Mucosa of gallbladder (tissue), 1 donor: ENCODE measurements at regions not wholly inside any gene's neighbourhood (a gene's known extent, or its start where the extent isn't known, plus 50 kb on each side); places are given as distances from the start of the nearest gene placed in this dataset.

Experiments used
- DNase-seq: peaks from one replicate; pipeline ENCODE4 v3.0.0-alpha.2; 2020; ENCODE audit warnings: low spot score
- donor health status: DM: no; HTN: no; CAD: no.

DNA sequence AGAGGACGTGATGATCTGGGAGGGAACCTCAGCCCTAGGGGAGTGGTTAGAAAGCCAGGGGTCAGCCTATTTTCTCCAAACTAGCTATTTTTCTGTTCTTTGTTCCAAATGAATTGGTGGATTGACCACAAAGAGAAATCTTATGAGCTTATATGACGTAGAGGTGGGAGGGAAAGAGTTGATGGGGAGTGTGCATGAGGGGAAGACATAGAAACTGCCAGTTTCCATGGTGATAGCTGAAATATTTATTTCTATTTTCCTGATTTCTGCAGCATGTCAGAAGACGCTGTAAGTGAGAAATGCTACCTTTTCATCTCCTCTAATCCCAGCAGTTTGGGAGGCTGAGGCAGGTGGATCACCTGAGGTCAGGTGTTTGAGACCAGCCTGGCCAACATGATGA is 51.4 kb upstream of the CISTR start:
- no peak for DNase-seq

DNA sequence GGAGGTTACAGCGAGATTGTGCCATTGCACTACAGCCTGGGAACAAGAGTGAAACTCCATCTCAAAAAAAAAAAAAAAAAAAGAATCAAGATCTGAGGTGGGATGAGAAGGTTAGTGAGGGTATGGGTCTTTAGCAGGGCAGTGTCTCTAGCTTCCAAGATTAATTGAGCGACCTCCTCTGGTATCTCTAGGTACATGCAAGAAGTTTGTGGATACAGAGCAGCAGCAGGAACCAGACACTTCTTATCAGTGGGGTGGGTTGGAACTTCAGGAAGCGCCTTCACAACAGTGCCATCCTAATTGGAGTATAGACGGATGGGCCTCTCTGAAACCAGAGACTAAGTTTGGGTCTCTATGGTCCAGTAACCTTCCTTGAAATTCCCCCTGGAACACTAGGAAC is 51.9 kb upstream of the CISTR start:
- DNase-seq, result no peak

DNA sequence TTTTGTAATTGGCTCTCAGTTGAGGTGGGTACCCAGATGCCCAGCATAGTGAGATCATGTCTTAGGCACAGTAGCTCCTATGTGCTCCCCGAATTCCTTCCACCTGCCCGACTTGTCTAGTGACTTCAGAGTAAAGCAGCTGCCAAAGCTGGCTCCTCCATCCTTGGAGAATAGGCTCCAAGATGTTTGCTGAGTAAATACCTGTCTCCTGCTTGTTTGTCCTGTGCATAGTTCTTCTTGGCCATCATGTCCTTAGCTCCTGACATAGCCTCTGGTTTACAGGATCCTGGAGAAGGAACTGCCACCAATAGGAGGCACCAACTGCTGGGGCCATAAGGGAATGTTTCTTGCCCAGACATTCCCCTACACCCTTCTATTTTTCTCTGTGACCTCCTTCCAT is 52.6 kb upstream of the CISTR start:
- DNase-seq, result no peak

DNA sequence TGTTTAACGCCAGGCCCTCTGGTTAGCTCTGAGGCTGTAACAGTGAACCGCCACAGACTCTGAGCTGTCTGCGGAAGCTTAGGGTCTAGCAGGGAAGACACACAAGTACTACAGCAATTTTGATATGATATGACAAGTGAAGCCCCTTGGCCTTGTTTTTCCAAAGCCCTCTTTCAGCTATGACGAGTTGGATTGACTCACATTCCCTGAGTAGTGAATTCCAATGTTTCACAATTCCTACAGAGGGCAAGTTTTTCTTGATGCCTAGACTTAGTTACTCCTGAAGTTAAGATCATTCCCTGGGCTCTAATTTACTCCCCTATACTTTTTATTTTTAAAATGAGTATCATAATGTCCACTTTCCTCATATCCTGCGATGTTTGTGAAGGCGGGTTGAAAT is 53.3 kb upstream of the CISTR start:
- DNase-seq, result no peak

DNA sequence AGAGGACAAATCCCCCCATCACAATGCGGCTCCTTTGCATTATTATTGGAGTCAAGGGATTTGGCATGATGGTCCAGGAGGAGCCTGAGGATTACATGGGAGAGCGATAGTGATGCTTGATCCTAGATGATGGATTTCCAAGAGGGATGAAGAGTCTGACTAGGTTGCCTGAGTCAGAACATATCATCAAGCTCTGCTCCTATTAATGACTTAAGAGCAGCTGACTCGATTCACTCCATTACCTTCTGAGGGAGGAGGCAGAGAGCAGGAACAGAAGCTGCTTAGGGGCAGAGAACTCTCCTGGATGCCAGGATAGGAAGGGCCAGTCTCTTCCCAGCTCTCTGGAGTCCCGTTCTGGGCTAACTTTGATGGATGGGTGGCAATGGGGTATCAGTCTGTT is 54.0 kb upstream of the CISTR start:
- DNase-seq, result no peak

DNA sequence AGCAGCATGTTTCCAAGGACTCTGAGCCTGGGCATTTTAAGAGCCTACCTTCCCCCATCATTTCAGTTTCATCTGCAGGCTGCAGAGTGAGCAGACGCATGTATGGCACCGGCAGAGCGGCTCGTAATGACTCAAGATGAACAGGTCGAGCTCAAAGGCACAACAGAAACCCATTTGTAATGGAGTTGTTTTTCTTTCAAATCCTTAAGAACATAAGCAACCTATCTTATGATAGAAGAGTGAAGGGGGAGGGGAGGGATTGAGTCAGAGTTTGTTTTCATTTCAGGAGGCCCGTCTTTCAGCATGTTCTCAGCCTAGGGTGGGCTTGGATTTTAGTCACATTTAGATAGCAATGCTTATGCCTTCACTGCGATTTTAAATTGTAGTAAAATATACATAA is 54.9 kb upstream of the CISTR start:
- no peak for DNase-seq

DNA sequence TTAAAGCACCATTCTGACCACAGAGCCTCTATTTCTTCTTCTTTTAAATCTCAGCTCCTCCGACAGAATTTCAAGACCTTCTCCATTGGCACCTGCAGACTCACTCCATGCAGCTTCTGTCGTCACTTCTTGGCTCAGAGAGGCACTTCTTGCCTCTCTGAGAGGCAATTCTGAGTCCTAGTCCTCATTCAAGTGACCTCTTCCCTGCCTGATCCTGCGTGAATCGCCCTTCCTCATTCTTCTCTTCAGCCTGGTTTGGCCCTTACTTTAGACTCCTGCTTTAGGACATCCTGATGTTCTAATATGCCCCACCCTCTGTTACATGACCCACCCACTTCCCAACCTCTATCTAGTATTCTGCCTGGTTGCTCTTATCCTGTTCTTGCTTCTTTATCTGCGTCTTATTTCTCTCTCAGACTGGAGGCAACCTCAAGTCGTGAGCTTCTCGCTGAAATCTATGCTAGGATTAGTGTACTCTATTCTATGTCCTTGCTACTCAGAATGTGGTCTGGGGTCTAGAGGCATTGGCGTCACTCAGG is 55.6 kb upstream of the CISTR start:
- no peak for DNase-seq

DNA sequence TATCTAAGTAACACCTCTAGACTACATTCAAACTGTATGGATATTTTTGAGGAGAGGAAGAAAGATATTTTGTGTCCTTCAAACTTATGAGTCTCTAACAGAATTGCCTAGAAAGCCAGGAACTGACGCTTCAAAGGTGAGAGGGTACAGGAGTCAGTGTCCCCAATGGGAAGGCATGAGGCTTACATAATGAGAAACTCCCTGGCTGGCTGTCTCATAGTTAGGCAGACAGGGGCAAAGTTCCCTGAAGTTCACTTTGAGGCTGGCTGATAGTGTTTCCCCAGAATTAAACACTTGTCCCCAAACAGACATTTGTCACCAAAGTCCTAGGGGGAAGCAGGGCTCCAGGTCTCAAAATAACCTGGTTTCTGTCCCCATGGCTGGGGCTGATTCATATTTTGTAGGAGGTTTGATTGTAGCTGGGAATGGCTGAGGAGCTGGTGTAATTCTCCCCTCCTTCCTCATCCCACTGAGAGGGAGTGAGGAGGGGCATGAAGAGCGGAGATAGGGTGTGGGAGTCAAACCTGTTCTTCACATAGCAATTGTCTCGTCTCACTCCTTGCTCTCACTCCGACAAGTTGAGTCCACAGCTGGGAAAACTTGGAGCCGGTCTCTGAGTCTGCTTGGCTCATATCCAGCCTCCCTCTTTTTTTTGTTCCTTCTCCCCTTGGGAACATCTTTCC is 56.4 kb upstream of the CISTR start:
- DNase-seq, result no peak

DNA sequence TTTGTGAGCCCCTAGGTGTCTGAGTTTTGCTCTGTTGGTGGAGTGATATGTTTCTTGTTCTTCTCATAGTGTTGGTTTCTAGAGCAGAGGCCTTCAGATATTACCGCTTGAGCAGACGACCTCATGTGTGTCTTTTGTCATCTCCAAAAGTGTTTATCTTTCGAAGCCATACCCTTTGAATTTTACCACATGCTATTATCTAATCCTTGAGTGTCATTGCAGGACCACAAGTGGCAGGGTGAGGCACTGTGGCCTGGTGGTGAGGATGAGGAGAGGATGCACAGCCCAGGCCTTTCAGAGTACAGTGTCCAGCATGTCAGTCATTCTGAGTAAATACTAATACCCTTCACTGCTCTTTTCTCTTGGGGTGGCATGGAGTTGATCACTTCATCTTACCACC is 57.2 kb upstream of the CISTR start:
- no peak for DNase-seq

DNA sequence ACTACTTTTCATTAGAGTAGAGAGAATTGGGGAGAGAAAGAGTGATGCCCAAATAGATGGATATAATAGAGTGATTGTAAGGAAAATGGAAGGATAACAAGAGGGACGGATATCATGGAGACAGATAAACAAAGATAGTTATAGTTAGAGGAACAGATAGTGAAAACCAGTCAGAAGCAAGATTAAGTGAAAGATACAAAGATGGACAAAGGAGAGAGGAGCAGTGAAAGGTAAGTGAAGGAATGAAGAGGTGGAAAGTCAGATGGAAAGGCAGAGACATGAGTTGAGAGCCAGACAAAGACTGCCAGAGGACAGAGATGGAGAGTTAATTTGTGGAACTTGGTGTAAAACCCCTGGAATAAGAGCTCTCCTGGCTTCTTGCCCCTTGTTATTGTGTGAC is 59.2 kb upstream of the CISTR start:
- no peak for DNase-seq

DNA sequence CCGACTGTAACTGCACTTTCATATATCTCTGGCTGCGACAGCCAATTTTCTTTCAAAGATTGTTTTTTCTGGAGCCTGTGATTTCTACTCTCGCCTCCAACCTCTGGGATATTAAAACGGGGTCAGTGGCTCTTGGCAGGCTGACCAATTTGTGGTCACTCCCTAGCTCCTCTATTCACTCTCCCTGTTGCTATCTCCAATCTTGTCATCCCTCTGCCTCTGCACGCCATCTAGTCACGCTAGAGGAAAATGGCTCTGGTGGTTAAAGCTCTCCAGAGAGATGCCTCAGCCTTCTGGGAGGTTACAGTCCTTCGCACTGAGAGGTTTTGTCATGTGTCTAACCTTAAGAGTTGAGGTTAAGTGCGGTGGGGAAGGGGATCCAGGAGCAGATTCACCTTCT is 59.8 kb upstream of the CISTR start:
- DNase-seq, result no peak

DNA sequence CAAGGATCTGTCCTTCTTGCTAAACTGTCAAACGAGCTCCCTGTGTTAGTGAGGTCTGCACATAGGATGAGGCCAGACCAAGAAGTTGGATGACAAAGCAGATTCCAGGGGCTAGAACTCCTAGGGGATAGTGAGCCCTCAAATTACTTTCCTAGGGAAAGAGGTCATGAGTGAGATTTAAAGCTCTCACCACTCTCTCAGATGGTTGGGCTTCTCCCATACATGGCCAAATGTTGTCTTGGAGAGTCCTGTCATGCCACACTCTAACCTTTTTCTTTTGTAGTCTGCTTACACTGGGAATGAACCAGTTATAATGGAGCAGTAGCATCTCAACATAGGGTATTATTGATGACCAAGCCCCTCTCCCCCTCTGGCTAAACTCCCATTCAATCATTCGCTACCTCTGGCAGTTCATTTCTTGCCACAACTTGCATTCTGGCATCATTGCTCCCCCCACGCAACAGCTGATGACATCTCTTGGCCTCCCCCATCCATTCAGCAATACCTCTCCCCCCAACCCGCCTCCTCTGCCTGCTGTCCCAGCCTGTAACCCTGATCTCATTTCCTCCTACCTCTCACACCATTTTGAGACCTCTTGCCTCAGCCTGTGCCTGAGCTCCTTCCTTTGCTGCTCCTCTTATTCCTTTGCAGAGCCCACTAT is 64.7 kb upstream of the CISTR start:
- DNase-seq, result no peak

DNA sequence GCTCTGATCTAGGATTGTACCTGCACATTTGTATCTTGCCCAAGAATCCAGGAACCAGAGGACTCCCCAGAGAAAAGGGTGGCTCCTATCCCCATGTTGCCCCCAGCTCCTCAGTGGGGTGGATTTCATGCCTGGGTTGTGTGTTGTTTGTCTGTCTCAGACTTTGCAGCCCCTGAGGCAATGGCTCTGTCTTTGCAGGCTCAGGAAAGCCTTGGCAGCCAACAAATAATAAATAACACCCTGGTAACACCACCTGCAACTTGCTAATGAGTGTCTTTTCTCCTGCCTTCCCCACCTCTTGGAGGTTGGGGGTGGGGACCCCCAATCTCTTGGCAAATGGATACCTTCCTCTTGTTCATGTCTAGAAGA is 65.2 kb upstream of the CISTR start:
- no peak for DNase-seq

DNA sequence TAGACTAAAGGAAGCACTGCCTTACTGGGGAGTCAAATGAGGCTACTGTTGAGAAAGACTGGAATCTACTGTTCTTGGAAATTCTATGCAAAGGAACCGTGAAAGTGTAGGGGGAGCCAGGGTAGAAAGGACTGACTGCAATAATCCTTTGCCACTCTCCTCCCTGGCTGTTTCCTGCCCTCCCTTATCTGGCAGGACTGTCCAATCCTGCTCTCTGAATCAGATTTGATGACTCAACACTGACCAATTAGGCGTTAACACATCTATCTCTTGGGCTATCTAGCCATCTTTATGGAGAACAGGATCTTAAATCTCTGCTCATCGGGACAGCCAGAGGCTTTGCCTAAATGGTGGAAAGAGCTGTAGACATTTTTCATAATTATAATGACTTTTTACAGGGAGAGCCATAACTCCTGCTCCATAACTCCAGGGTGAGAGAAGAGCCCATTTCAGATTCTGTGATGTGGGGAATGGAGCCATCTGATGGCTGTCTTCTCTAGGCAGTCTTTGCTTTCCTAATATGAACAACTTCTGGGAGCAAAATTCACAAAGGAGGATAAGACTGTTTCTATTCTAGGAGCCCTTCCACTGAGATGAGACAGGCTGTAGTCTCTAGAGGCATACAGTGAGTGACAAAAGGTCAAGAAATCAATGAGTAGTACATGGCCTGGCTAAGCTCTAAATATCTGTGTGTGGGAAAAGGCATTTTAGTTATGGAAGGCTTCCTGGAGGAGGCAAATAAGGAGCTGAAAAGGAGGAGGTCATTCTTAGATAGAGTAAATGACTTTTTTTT is 68.9 kb upstream of the CISTR start:
- no peak for DNase-seq

DNA sequence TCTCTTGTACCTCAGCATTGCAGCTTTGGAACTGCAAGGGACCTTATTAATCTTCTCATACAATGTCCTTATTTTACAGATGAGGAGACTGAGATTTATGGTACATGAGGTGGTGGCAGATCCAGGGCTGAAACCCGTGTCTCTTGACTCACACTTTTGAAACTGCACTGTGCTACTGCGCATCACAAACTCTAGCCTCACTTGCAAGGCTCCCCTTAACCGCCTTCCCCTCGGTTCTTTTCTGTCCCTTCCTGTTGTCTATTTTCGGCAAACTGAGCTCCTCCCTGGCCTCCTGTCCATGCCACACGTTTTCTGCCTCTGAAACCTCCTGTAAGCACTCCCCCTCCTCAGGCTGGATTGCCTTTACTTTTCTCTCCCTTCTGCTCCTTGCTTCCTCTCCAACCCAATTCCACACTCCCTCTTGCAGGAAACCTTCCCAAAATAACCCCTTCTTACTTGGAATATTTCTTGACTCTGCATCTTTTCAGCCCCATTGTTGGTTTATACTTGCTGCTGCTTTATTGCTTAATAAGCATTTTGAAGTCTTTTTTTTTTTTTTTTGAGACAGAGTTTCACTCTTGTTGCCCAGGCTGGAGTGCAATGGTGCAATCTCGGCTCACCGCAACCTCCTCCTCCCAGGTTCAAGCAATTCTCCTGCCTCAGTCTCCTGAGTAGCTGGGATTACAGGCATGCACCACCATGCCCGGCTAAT is 72.4 kb upstream of the CISTR start:
- DNase-seq, result no peak

DNA sequence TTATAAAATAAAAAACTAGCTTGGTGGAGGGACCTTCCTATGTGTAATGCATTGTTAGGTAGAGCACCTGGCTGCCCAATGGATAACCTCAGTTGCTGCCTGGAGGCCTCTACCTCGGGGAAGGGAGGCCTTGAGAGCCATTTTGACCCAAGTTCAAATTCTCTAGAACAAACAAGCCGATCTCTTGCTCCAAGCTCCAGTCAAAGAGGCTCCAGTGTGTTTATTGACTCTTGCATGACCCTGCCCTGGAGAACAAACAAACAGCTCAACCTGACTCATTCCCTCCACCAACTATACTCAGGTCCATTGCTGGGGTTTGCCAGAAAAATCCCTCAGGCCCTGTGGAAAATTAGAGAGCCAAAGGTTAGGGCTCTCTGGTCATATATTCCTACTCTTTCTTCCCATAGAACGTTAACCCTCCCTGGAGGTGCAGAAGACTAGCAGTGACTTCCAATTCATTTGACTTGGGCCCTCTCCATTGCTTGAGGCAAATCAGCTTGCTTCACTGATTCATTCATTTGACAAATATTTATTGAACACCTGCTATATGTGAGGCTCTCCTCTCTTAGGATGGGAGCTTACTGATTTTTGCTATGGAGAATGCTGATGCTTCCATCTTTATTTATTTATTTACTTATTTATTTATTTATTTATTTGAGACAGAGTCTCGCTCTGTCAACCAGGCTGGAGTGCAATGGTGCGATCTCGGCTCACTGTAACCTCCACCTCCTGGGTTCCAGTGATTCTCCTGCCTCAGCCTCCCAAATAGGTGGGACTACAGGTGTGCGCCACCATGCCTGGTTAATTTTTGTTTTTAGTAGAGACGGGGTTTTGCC is 73.7 kb upstream of the CISTR start:
- peak; percentile 13 for DNase-seq

DNA sequence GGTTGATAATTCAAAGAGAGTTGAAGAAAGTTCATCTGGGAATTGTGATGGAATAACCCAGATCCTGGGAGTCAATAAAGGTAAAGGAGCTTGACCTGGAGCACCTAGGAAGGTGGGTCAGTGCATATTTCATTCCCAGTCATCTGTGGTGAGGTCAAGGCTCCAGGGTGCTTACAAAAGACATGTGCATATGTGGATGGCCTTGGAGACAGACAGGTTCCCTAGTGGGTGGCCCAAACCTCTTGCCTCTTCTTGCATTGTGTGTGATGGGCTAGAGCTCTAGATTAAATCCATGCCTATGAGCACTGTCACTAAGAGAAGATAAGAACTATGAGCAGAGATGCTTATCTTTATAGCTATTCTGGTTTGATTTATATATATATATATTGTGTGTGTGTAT is 75.5 kb upstream of the CISTR start:
- DNase-seq, result no peak

DNA sequence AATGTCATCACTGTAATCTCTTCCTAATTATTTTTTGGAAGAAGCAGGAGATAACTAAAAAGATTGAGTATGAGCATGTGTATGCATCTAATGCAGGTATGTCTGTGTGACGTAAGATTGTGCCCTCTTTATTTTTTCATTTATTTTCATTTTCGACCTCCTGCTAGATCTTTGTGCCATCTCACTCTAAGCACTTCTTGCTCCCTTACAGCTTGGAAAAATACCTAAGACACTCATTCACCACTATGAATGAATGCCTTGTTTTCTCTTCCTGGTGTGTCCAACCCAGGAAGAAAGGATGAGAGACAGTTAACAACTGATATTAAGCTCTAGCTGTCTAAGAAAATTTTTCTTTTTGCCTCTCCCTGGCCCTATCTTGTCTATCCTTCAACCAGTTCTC is 76.8 kb upstream of the CISTR start:
- DNase-seq, result no peak

DNA sequence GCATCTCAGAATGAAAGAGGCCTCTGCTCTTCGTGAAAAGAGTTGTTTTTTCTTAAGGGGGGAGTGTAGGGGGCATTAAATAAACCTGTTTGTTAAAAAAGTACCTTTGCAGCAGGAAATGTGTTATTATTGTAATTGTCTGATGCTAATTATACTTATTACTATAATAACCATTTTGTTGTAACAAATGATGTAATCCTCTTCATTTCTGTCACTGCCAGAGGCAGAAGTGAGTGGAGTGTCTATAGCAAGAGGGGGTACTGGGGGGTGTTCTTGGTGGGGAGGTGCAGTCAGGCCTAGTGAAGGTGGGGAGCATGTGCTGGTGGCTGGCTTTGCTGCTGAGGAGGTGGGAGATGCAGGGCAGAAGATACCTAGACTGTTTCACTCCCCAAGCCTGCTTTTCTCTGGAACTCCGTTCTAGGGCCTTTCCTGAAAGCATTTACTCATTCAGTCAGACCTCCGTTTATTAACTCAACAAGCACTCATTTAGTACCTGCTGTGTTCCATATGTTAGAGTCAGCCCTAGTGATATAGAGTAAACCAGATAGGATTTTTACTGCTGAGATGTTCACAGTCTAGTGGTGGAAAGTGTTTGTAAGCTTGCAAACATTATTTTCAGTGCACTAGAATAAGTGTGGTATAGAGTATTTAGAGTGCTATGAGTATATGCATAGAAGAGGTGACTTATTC is 77.5 kb upstream of the CISTR start:
- no peak for DNase-seq

DNA sequence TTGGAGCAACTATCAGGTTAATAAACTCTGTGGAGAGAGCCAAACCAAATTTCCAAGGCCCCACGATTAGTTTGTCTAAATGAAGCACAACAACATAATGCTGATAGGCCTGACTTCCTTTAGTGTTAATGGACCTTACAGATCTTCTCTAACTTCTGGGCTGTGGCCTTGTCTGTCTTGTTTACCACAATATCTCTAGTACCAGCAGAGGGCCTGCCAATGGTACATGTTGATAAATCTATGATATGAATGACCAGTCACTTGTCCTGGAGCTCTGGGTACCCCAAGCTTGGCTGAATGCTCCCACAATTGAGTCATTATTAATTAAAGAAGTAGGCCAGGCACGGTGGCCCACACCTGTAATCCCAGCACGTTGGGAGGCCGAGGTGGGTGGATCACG is 78.9 kb upstream of the CISTR start:
- DNase-seq, result no peak

DNA sequence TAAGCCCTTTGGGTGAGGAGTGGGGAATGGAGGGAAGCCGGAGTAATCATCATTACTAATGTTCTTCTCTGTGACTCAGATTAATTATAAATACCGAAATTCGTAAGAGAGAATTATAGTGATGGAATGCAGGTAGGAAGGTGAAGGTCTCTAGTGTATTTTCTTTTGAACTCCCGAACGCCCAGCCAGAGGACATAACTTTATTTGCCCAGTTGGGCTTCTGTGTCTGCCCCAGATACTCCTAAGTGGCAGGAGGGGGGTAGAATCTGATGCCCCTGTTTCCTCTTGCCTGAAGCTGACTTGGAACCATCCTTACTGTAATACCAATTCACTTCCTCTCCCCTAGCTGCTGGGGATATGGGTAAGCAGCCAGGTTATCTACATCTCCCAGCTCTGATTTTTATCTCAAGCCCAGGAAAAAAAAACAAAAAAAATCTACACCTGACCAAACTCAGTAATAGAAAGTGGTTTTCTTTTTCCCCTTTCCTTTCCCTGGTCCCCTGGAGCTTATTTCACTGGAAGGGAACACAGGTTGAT is 84.4 kb upstream of the CISTR start:
- DNase-seq, result no peak
